NCI-H2107 treated with DMSO at 0.1 percent for 48 hours (cell line): ENCODE measurements at regions not wholly inside any gene's neighbourhood (a gene's known extent, or its start where the extent isn't known, plus 50 kb on each side); places are given as distances from the start of the nearest gene placed in this dataset.
"Not testable (repeated sequence)": the region's sequence is repeated elsewhere in the genome, so short reads cannot be mapped to it uniquely, and the experiment has no call there.

ENCODE experiments used
- DNase-seq: peaks from one replicate; lab custom pipeline; 2025; ENCODE audit not compliant: unreplicated experiment; lab: John Stamatoyannopoulos, UW

DNA sequence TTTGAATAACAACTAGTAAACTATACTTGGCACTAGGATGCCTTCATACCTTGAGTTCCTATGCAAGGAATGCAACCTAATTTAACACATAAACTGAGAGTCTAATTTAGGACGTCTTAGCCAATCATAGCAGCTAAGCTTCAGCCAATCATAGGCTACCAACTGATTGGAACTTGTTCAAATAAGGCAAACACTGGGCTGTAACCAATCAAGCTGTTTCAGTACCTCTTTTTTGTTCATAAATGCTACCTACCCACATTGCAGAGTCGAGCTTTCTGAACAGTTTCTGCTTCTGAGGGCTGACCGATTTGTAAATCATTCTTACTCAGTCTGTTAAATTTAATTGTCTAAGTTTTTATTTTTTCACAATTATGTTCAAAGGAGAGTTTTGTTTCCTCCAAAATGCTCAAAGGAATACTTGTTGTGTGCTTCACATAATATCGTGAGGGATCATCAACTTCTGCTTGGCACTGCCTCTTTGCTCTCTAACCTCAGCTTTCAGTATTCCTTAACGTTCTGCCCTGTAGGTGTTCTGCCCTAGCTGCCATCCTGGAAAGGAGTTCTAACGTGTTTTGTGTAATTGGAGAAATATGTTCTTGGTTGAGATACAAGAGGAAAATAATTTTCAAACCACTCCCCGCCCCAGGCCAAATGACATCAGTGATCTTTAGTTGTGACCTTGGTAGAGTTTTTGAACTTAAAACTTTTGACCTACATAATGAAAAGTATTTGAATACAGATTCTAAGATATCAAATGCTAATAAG, 380.4 kb upstream of the MIS18BP1 start:
- DNase-seq = no peak

DNA sequence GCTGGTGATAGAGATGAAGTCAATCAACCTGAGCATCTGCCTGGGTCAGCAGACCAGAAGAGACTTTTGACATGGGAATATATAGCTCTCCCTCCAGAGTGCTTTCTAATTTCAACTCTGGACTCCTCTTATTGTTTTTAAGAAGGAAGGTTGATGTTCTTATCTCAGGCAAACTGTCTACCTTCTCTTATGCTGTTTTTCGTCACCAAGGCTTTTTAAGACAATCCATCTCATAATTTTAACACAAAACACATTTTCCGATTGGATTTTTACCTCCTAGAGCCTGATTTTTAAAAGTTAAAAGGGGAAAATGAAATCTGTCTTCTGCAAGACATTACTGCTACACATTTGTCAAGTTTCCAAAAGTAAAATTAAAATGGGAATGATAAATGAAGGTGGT, 368.7 kb upstream of the MIS18BP1 start:
- no peak for DNase-seq

DNA sequence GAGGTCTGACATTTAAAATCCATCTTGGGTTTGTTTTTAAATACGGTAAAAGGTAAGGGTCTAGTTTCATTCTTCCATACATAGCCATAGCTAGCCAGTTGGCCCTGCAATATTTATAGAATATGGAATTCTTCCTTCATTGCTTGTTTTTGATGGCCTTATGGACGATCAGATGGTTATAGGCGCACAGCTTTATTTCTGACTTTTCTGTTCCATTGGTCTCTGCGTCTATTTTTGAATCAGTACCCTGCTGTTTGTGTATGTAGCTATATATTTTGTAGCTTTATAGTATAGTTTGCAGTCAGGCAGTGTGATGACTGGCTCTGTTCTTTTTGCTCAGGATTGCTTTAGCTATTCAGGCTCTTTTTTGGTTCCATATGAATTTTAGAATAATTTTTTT, 366.8 kb upstream of the MIS18BP1 start:
- DNase-seq = no peak

DNA sequence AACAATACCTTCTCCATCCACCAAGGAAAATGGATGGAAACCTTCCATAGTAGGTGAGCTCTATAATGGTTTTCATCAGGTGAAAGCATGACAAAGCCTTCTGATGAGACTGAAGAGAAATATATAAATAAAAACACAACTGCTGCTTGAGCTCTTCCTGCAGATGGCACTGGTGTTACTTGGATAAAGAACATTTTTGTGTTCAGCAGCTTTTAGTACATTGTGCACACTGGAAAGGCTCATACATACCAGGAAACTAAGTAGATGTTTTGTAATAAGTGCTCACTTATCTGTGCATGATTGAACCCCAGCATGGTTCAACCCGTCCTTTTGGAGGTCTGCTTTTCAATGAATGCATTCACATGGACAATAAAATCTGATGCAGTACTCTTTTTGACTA, 357.3 kb upstream of the MIS18BP1 start:
- DNase-seq = peak; percentile 31

DNA sequence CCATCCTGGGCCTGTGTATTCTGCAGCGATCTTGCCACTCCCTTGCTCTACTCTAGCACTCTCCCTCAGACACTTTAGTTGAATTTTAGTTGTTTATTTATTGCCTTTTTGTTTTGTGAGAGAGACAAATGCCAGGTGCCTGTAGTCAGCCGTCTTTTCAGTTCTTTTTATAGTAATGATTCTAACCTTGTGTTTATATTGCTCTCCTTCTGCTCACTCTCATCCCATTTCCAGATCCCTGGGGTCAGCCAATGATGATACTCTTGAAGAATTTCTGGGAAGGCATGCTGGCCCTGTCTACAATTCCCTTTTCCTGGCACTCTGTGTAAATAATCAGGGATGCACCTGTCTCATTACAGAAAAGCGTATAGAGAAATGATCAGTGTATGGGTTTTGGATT, 334.1 kb upstream of the MIS18BP1 start:
- DNase-seq = no peak

DNA sequence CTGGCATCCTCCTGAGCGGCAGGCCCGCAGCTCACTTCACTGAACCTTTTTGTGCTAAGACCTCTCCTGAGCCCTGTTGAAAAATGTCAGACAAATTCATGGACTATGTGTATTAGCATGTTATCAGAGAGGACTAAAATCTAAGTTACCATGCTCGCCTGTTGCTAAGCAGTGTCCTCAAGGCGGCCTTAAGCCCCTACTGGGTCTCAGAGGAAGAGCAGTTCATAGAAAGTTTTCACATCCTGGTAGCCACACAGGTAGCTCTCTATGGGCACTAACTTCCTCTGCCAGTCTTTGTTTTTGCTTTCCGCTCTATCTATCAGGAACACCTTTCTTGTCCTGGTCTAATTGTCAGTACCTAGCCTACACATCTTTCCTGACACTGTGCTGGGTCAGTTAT, 306.6 kb upstream of the MIS18BP1 start:
- DNase-seq = no peak

DNA sequence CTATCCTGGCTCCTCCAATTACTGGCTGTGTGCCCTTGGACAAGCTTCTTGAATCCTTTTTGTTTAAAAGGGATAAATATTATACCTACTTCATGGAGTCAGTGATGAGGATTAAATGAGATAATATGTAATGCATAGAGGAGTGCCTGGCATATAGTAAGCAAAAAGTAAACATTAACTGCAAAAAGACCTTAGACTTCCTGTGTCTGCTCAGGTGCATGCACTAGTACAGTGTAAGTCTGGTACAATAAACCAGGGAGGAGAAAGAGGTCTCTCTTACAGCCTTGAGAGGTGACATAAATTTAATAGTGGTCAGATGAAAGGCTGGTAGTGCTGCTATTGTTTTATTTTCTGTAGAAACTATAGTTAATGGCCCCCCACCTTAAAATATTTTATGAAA, 305.2 kb upstream of the MIS18BP1 start:
- no peak for DNase-seq

DNA sequence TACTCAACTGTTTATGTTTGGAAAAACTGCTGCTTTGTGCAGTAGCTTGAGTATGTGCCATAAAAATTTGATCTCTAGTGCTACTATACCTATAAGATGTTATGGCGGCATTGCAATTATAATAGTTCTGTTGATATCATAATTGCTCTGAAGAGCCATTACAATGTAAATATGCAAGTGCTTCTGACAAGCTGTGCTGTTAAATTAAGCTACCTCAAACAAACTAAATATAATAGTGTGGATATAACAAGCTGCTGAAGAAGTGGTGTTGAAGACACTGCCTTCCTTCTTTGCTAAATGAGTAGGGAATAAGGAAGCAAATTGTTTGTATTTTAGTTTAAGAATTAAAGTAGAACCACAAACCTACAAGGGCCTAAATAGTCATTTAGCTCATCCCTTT, 301.0 kb upstream of the MIS18BP1 start:
- no peak for DNase-seq

DNA sequence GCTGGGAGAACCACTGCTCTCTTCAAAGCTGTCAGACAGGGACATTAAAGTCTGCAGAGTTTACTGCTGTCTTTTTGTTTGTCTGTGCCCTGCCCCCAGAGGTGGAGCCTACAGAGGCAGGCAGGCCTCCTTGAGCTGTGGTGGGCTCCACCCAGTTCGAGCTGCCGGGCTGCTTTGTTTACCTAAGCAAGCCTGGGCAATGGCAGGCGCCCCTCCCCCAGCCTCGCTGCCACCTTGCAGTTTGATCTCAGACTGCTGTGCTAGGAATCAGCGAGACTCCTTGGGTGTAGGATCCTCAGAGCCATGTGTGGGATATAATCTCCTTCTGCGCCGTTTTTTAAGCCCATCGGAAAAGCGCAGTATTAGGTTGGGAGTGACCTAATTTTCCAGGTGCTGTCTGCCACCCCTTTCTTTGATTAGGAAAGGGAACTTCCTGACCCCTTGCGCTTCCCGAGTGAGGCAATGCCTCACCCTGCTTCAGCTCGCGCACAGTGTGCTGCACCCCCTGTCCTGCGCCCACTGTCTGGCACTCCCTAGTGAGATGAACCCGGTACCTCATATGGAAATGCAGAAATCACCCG, 298.3 kb upstream of the MIS18BP1 start:
- not testable (repeated sequence) for DNase-seq

DNA sequence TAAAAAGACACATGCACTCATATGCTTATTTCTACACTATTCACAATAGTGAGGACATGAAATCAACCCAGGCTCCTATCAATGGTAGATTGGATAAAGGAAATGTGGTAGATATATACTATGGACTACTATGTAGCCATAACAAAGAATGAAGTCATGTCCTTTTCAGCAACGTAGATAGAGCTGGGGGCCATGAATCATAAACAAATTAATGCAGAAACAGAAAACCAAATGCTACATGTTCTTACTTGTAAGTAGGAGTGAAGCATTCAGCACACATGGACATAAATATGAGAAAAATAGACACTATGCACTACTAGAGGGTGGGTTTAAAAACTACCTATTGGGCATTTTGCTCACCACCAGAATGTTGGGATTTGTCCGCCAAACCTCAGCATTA, 278.0 kb upstream of the MIS18BP1 start:
- DNase-seq = no peak

DNA sequence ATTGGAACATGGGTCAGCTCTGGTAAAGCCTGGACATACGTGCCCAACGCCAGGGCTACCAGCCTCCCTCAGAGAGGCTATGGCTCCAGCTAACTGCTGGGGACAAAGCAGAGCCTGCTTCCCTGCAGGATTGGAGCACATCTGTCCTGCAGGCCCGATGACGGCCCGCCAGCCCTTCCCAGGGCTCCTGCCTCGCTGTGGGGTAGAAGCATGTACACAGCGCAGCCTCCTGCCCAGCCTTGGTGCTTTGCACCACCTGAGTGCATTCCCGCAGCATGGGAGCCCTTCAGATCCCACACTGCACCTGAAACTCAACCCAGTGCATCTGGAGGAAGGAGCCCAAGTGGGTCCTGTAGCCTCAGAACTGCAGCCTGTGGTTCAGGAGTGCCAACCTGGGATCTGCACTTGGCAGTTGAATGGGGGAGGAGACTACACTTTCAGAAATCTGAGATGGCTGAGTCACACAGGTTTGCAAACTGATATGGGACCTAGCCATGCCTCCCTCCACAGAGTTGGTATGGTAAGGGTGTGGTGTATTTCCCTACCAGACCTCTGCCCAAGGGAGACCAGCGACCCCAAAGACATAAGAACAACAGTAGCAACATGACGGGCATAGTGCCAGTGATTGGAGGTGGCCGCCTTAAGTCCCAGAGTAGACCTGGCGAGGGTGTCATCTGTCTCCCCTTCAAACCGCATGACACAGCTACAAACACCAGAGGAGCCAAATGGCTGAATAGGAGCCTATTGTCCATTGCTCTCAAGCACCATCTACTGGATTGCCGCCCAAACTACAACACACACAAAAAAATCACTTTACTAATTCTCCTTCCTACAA, 273.9 kb upstream of the MIS18BP1 start:
- DNase-seq = peak; percentile 98

DNA sequence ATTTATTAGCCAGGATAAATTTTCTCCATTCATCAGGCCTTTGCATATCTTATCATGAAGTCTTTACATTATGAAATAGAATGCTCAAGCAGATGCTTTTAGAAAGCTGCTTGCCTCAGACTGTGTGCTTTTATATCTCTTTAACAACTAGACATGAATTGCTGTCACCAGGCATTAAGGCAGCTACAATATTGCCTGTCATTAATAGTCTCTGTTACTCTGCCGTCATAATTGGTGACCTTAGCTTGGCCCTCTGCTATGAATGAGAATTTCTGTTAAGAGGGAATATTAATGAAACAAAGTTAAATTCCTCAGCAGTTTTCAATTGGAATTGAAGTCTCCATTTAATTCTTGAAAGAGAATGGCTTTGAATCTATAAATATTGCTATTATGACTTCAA, 266.8 kb upstream of the MIS18BP1 start:
- DNase-seq = no peak

DNA sequence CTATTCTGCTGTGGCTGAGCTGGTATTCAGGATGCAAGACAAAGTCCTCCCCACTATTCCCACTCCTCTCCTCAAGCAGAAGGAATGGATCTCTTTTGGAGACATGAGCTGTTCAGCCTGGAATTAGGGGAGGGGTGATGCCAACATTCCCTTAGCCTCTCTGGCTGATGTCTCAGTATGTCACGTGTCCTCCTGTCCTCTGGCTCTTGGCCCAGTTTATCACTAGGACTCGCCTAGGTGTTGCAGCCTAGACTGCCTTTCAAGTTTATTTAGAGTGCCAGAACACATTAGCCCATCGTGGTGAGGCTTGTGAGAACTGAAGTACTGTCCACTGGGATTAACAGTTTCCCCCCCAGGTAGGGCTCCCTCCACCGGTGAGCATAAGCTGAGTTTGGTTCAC, 239.9 kb upstream of the MIS18BP1 start:
- no peak for DNase-seq

DNA sequence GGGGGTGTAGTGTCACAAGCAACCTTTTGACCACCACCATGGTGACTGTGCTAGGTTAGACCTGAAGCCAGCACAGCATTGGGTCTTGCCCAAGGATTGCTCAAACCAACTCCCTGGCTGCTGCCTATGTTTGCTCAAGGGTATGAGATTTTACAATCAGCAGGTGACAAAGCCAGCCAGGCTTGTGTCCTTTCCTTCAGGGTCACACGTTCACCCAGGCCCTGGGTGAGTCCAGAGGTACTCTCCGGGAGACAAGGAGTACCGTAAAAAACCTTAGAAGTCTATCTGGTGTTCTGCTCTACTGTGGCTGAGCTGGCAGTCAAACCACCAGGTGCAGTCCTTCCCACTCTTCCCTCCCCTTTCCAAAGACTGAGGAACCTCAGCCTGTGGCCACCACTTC, 238.9 kb upstream of the MIS18BP1 start:
- no peak for DNase-seq

DNA sequence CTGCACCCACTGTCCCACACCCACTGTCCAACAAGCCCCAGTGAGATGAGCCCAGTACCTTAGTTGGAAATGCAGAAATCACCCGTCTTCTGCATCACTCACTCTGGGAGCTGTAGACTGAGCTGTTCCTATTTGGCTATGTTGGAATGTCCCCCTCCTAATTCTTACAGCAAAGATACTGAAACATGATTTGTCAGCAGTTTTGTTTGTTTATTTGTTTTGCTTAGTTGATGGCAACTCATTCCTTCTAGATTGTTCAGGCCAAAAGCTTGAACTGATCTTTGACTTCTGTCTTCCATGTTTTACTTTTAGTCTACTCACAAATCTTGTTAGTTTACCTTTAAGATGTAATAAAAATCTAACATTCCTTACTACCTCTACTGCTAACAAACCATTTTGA, 233.6 kb upstream of the MIS18BP1 start:
- no peak for DNase-seq

DNA sequence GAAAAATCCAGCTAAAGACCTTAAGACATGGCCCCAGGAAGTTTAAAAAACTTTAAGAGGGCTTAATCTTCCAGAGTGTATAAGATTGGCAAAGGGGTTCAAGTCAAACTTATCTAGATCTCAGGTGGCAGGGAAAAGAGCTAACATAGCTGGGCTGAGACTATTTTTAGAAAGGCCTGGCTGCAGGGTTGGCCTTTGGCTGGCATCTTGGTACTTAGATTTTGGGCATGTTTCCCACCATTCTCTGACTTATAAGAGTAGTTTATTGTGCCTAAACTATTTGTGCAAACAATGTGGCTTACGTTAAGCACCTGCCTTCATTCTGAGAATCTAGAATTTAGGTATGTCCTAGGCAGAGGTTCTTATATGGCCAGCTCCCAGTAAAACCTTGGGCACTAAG, 214.0 kb upstream of the MIS18BP1 start:
- DNase-seq = no peak

DNA sequence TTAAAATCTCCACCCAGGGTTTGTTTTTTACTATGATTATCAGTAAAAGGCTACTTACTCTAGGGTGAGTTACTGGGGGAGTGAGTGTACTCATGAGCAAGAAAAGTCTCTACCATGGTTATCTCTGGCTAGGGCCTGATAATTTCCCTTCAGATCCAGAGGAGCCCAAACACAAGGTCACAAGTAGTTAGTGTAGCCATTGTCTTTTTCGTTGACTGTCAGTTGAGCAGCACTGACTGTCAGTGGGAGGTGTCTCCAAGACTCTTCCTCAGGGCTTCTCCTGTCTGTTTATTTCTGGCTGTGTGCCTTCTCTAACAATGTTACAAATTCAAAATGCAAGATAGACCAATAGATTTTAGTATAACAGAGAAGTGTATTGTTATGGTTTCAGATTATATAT, 181.2 kb upstream of the MIS18BP1 start:
- DNase-seq = no peak

DNA sequence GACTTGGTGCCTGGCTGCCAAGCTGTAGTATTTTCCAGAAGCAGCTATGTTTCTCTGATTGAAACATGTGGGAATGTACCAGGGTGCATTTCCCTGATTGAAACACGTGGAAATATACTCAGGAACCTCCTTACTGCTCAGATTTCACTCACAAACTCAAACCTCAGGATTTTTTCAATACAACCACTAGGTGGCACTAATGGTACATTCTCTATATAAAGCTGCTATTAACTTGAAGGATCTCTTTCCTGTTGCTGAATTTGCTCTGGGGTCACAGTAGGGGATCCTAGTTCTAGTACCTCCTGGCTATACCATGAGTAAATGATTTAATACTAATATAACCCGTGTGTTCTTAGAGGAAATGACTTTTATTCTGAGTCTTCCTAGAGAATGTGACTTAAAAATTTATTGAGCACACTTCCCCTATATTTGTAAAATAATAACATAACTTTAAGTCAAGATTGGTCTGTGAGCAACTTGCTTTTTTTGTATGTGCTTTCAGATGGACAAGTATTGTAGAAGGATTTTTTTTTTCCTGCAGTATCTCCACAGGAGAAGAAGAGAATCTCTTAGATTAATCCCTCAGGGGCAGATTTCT, 173.8 kb upstream of the MIS18BP1 start:
- peak; percentile 97 for DNase-seq

DNA sequence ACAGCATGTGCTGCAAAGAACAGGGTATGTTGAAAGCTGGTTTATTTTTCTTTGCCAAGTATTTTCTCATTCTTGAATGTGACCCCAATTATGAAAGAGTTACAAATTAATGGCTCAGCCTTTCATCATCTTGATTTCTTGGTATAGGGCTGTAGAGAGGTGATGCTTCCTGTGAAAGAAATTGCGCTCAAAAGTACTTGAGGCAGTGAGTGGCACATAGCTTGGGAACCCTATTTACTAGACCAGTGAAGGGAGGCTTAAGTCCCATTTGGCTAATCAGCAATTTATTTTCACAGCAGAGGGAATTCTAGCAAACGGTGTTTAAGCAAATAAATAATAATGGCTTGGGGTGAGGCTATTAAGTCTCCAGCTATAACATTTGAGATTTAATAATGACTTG, 153.9 kb upstream of the MIS18BP1 start:
- no peak for DNase-seq

DNA sequence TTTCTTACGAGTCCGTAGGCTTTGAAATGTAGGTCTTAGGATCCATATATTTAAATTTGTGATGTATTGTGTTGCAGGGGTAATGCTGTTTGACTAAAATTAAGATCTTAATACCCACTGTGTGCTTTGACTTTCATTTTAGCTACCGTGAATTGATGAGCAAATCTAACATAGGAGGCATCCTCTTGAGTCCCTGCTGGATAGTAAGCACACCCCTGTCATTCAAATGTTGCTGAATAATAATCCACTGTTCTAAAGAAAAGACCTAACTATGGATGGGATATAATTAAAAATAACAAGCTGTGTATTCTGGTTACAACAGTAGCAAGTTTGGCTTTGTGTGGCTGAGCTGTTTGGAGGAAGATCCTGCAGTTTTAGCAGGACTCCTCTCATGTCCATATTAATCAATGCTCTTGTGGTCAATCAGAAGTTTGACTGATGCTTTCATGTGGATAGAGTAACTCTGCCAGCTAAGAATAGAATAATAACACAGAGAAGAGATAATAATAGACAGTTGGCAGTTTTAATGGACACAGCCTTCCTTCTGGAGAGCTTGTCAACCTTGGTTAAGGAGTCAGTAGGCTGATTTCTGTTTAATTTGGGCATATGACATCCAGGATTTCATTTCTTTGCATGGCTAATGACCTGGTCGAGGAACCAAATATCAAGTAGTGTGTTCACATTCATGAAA, 148.1 kb upstream of the MIS18BP1 start:
- no peak for DNase-seq

DNA sequence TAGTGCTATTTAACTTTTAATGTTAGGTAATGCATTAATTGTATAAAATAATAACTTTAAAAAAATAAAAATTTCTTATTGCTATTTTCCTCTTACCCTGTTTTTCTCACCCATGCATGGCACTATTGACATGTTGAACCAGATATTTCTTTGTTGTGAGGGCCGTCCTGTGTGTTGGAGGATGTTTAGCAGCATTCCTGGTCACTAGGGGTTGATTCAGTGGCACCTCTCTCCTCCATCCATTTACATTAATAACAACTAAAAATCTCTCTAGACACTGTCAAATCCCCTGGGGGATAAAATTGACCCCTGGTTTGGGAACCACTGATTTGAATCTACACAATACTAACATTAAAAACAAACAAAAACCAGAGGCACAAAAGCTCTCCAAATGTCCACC, 147.5 kb upstream of the MIS18BP1 start:
- DNase-seq = no peak
